SK-N-SH (cell line): ENCODE measurements at regions not wholly inside any gene's neighbourhood (a gene's known extent, or its start where the extent isn't known, plus 50 kb on each side); places are given as distances from the start of the nearest gene placed in this dataset.

Source experiments
- CTCF ChIA-PET: fragments of 300-600, 350-600 bp; formaldehyde crosslinking; extraction: SDS; loops from one replicate; lab custom pipeline; 2021; lab: Yijun Ruan, JAX
- POLR2A ChIA-PET: fragments of 350-600 bp; sonication (Branson Sonifier 250); formaldehyde crosslinking; extraction: SDS; loops from one replicate; lab custom pipeline; 2020; ENCODE audit warnings: antibody characterized with exemption, inconsistent platforms; lab: Yijun Ruan, JAX
- DNase-seq: peaks from one replicate; pipeline ENCODE4 v3.0.0; 2012
- H2AFZ ChIP-seq: fragments of 200-600 bp; sonication (generic); 2 replicates; pipeline ENCODE4 v1.8.1; 2016; ENCODE audit warnings: antibody characterized with exemption, mild to moderate bottlenecking, low read depth
- H3F3A ChIP-seq: fragments of 200-600 bp; sonication (generic); replicated peaks from 2 replicates; pipeline ENCODE3; 2016; ENCODE audit warnings: antibody characterized with exemption, mild to moderate bottlenecking; ENCODE audit not compliant: insufficient read depth
- H3K27ac ChIP-seq, 2 experiments: fragments of 200-500 bp in 1 of 2; fragments of 200-600 bp in 1 of 2; sonication (Bioruptor generic) in 1 of 2; sonication (generic), shearing (Covaris generic) in 1 of 2; 2 replicates each; pipeline versions ENCODE4 v1.5.1 to v1.6.1; 2014 to 2016; ENCODE audit warnings: low read depth in 2 of 2, inconsistent platforms in 1 of 2, low read length in 1 of 2, mild to moderate bottlenecking in 1 of 2, mixed read lengths in 1 of 2
- H3K27me3 ChIP-seq: fragments of 200-600 bp; sonication (generic), shearing (Covaris generic); 2 replicates; pipeline ENCODE4 v1.6.1; 2016; ENCODE audit warnings: mixed run types; ENCODE audit not compliant: insufficient read depth
- H3K36me3 ChIP-seq, 2 experiments: fragments of 200-500 bp in 1 of 2; fragments of 200-600 bp in 1 of 2; sonication (Bioruptor generic) in 1 of 2; sonication (generic) in 1 of 2; replicated peaks in 1 of 2; 2 replicates each; pipeline versions ENCODE3 to v1.5.1; 2014 to 2016; ENCODE audit warnings: low read length in 1 of 2, mild to moderate bottlenecking in 1 of 2; ENCODE audit not compliant: insufficient read depth in 2 of 2, control insufficient read depth in 1 of 2
- H3K4me1 ChIP-seq, 2 experiments: fragments of 200-500 bp in 1 of 2; fragments of 200-600 bp in 1 of 2; sonication (Bioruptor generic) in 1 of 2; sonication (generic), shearing (Covaris generic) in 1 of 2; 2 replicates each; pipeline versions ENCODE4 v1.5.1 to v1.6.1; 2014 to 2016; ENCODE audit warnings: low read depth in 1 of 2, low read length in 1 of 2, mixed run types in 1 of 2; ENCODE audit not compliant: insufficient read depth in 2 of 2, control insufficient read depth in 1 of 2
- H3K4me2 ChIP-seq: fragments of 200-600 bp; sonication (generic), shearing (Covaris generic); 2 replicates; pipeline ENCODE4 v1.6.1; 2017; ENCODE audit warnings: mixed run types
- H3K4me3 ChIP-seq, 2 experiments: fragments of 200-500 bp in 1 of 2; fragments of 200-600 bp in 1 of 2; sonication (Bioruptor generic) in 1 of 2; sonication (generic), shearing (Covaris generic) in 1 of 2; 2 replicates each; pipeline versions ENCODE4 v1.5.1 to v1.8.1; 2014 to 2016; ENCODE audit warnings: low read depth in 2 of 2, inconsistent platforms in 1 of 2, low read length in 1 of 2, mild to moderate bottlenecking in 1 of 2, mixed read lengths in 1 of 2, moderate library complexity in 1 of 2
- H3K79me2 ChIP-seq: fragments of 200-600 bp; sonication (generic); 2 replicates; pipeline ENCODE4 v1.8.1; 2017; ENCODE audit warnings: mild to moderate bottlenecking; ENCODE audit not compliant: insufficient read depth
- H3K9ac ChIP-seq: fragments of 200-600 bp; sonication (generic); 2 replicates; pipeline ENCODE4 v1.6.1; 2017; ENCODE audit warnings: mixed run types
- H3K9me2 ChIP-seq: fragments of 200-600 bp; sonication (generic); 2 replicates; pipeline ENCODE4 v1.6.1; 2017; ENCODE audit warnings: mixed run types
- H3K9me3 ChIP-seq: fragments of 200-600 bp; sonication (generic); 2 replicates; pipeline ENCODE4 v1.6.1; 2017; ENCODE audit warnings: mixed run types, mild to moderate bottlenecking, moderate library complexity
- H4K20me1 ChIP-seq: fragments of 200-600 bp; sonication (generic); 2 replicates; pipeline ENCODE4 v1.6.1; 2017; ENCODE audit warnings: mild to moderate bottlenecking, mixed run types; ENCODE audit not compliant: insufficient read depth
- ELF1 ChIP-seq: IDR thresholded peaks from 2 replicates; pipeline ENCODE4 v1.4.0; 2012
- EP300 ChIP-seq, 2 experiments: IDR thresholded peaks; 2 replicates each; pipeline versions ENCODE4 v1.4.0 to v1.6.1; 2012; ENCODE audit warnings: borderline replicate concordance in 1 of 2, low read depth in 1 of 2, low read length in 1 of 2
- EZH2phosphoT487 ChIP-seq: fragments of 200-600 bp; sonication (generic); IDR thresholded peaks from 2 replicates; pipeline ENCODE4 v1.6.1; 2017; ENCODE audit warnings: low read depth, mixed run types, mild to moderate bottlenecking, antibody characterized with exemption, moderate library complexity, borderline replicate concordance
- FOXM1 ChIP-seq: IDR thresholded peaks from 2 replicates; pipeline ENCODE4 v1.4.0; 2012; ENCODE audit warnings: low read depth, mild to moderate bottlenecking
- IRF3 ChIP-seq: fragments of 150-350 bp; IDR thresholded peaks from 2 replicates; pipeline ENCODE4 v1.6.1; 2016; ENCODE audit warnings: mild to moderate bottlenecking, low read depth, low read length
- JUND ChIP-seq: IDR thresholded peaks from 2 replicates; pipeline ENCODE4 v1.4.0; 2012
- MEF2A ChIP-seq: IDR thresholded peaks from 2 replicates; pipeline ENCODE4 v1.4.0; 2012; ENCODE audit warnings: low read depth, borderline replicate concordance
- MXI1 ChIP-seq: IDR thresholded peaks from 2 replicates; pipeline ENCODE4 v1.6.1; 2012; ENCODE audit warnings: mild to moderate bottlenecking, low read depth, low read length, improper control_type of control experiment
- NFIC ChIP-seq: IDR thresholded peaks from 2 replicates; pipeline ENCODE4 v1.4.0; 2012; ENCODE audit warnings: borderline replicate concordance
- POLR2AphosphoS5 ChIP-seq: IDR thresholded peaks from 2 replicates; pipeline ENCODE4 v1.6.1; 2012; ENCODE audit warnings: low read depth, low read length
- RAD21 ChIP-seq: IDR thresholded peaks from 2 replicates; pipeline ENCODE4 v1.6.1; 2012; ENCODE audit warnings: mild to moderate bottlenecking, low read length
- RCOR1 ChIP-seq: fragments of 150-350 bp; IDR thresholded peaks from 2 replicates; pipeline ENCODE4 v1.6.1; 2017; ENCODE audit warnings: antibody characterized with exemption, low read length
- RFX5 ChIP-seq: IDR thresholded peaks from 2 replicates; pipeline ENCODE4 v1.6.1; 2012; ENCODE audit warnings: mild to moderate bottlenecking, improper control_type of control experiment, low read length
- RXRA ChIP-seq: IDR thresholded peaks from 2 replicates; pipeline ENCODE4 v1.4.0; 2012; ENCODE audit warnings: low read depth, mild to moderate bottlenecking, borderline replicate concordance
- TAF1 ChIP-seq: IDR thresholded peaks from 2 replicates; pipeline ENCODE4 v1.6.1; 2012; ENCODE audit warnings: low read depth, mild to moderate bottlenecking, low read length, moderate library complexity, borderline replicate concordance
- TCF12 ChIP-seq: IDR thresholded peaks from 2 replicates; pipeline ENCODE4 v1.4.0; 2012
- TEAD4 ChIP-seq: IDR thresholded peaks from 2 replicates; pipeline ENCODE4 v1.4.0; 2012; ENCODE audit warnings: mild to moderate bottlenecking, borderline replicate concordance; ENCODE audit not compliant: insufficient read depth
- USF1 ChIP-seq: IDR thresholded peaks from 2 replicates; pipeline ENCODE4 v1.4.0; 2012; ENCODE audit warnings: low read depth, borderline replicate concordance
- USF2 ChIP-seq: fragments of 150-350 bp; IDR thresholded peaks from 2 replicates; pipeline ENCODE4 v1.6.1; 2017; ENCODE audit warnings: antibody characterized with exemption, low read length, low read depth, borderline replicate concordance
- YY1 ChIP-seq: IDR thresholded peaks from 2 replicates; pipeline ENCODE4 v1.4.0; 2012; ENCODE audit warnings: low read depth, mild to moderate bottlenecking
- ZBTB33 ChIP-seq: IDR thresholded peaks from 2 replicates; pipeline ENCODE4 v1.4.0; 2012; ENCODE audit warnings: low read depth, borderline replicate concordance
- whole genome bisulfite sequencing: methylation state at CpG from one replicate; pipeline ENCODE4 v1.1.6; 2017; ENCODE audit warnings: low lambda C conversion rate; 5-methylcytosine and 5-hydroxymethylcytosine counted together

- Histone ChIP-seq H3K27me3 (no peaks in the 10 kb centered on the region; the same call in 1 of the 2 replicates), H4K20me1 (no peaks in the 10 kb centered on the region), H3K27ac (no peak overlapping the region), H3F3A (no peaks in the 10 kb centered on the region), H3K9me3 (no peaks in the 10 kb centered on the region), H3K4me2 (no peak overlapping the region), H3K36me3 (no peaks in the 10 kb centered on the region), H3K9ac (no peak overlapping the region)
- no peak for DNase-seq
- POLR2A ChIA-PET, result no interaction called here
- no peak for TF ChIP-seq EP300 (IDR thresholded peaks at IDR 0.05; ENCODE audit: borderline replicate concordance in 1 of 2, low read depth in 1 of 2, low read length in 1 of 2)
- no peak for TF ChIP-seq TAF1
- TF ChIP-seq NFIC, result no peak
- no peak for TF ChIP-seq RCOR1
- TF ChIP-seq USF1, result no peak
- no peak for TF ChIP-seq POLR2AphosphoS5
- TF ChIP-seq EZH2phosphoT487, result no peak
- TF ChIP-seq, all 33 proteins: peak for 0
- Histone ChIP-seq H3K4me3 (no peak overlapping the region), H3K9me2 (no peaks in the 10 kb centered on the region), H3K4me1 (peaks cover 0 to 4% of the 10 kb centered on the region in 2 experiments; a peak in 1 of 4 replicates), H2AFZ (no peak overlapping the region), H3K79me2 (no peaks in the 10 kb centered on the region)
- CTCF ChIA-PET, result interaction anchor here (1.0 kb wide), 1 partner anchor 12 kb away, joined by 3 read pairs; no protein-coding TSS in a partner anchor
These were observed 130.7 kb downstream of the BTC start for GRCh38 chr4:74663631-74664030.

GRCh38 chr4:74665346-74665745 is 129.0 kb downstream of the BTC start:
- Histone ChIP-seq H2AFZ (no peak overlapping the region), H3F3A (no peaks in the 10 kb centered on the region), H4K20me1 (no peaks in the 10 kb centered on the region), H3K9me2 (no peaks in the 10 kb centered on the region), H3K79me2 (no peaks in the 10 kb centered on the region), H3K36me3 (no peaks in the 10 kb centered on the region), H3K4me1 (peaks cover 0 to under 1% of the 10 kb centered on the region in 2 experiments; a peak in 1 of 4 replicates), H3K4me2 (no peak overlapping the region), H3K27me3 (peaks cover 4% of the 10 kb centered on the region; the same call in 1 of the 2 replicates), H3K9ac (no peak overlapping the region), H3K4me3 (no peak overlapping the region), H3K27ac (no peak overlapping the region), H3K9me3 (no peaks in the 10 kb centered on the region)
- WGBS, result 30% methylated on average over 4 of the region's 4 CpGs
- no peak for DNase-seq
- TF ChIP-seq EP300 (IDR thresholded peaks at IDR 0.05; ENCODE audit: borderline replicate concordance in 1 of 2, low read depth in 1 of 2, low read length in 1 of 2), result no peak
- TF ChIP-seq ELF1, result no peak
- no peak for TF ChIP-seq RAD21
- TF ChIP-seq RXRA, result no peak
- TF ChIP-seq USF1, result no peak
- TF ChIP-seq JUND, result no peak
- no peak for TF ChIP-seq MEF2A
- TF ChIP-seq TAF1, result no peak
- no peak for TF ChIP-seq TCF12
- no peak for TF ChIP-seq ZBTB33
- TF ChIP-seq RFX5, result no peak
- TF ChIP-seq YY1, result no peak
- no peak for TF ChIP-seq USF2
- no peak for TF ChIP-seq EZH2phosphoT487
- no peak for TF ChIP-seq IRF3
- no peak for TF ChIP-seq RCOR1
- TF ChIP-seq MXI1, result no peak
- no peak for TF ChIP-seq TEAD4
- TF ChIP-seq POLR2AphosphoS5, result no peak
- no peak for TF ChIP-seq FOXM1
- ChIA-PET CTCF (interaction anchor here (2.5 kb wide), 1 partner anchor 11 kb away, joined by 8 read pairs; no protein-coding TSS in a partner anchor), POLR2A (no interaction called here)
